Gastrocnemius medialis (tissue), 4 donors: ENCODE measurements at regions not wholly inside any gene's neighbourhood (a gene's known extent, or its start where the extent isn't known, plus 50 kb on each side); places are given as distances from the start of the nearest gene placed in this dataset.

ENCODE experiments used
- ATAC-seq, 2 donors: fragments of 150-250 bp; one replicate each; pipeline ENCODE4 v1.9.1; 2016
- DNase-seq, 2 donors: peaks; one replicate each; pipeline ENCODE4 v3.0.0-alpha.2; 2019
- H3K27ac ChIP-seq, 4 donors: fragments of 200-600 bp; sonication (generic); 1 replicate in 1 of 4; 2 replicates in 3 of 4; pipeline ENCODE4 v1.5.1; 2016 to 2018; ENCODE audit warnings: mild to moderate bottlenecking in 2 of 4, moderate library complexity in 1 of 4
- H3K27me3 ChIP-seq, 3 donors: fragments of 200-600 bp; sonication (generic) in 2 of 3; 1 replicate in 1 of 3; 2 replicates in 2 of 3; pipeline versions ENCODE4 v1.5.1 to v1.6.0; 2016 to 2019; ENCODE audit warnings: mild to moderate bottlenecking in 1 of 3, moderate library complexity in 1 of 3
- H3K36me3 ChIP-seq, 2 donors: fragments of 200-600 bp; sonication (generic) in 1 of 2; one replicate each; pipeline ENCODE4 v1.5.1; 2017 to 2018
- H3K4me1 ChIP-seq, 2 donors: fragments of 200-600 bp; sonication (generic) in 1 of 2; one replicate each; pipeline ENCODE4 v1.5.1; 2016 to 2017; ENCODE audit warnings: mild to moderate bottlenecking in 2 of 2
- H3K4me3 ChIP-seq, 4 donors: fragments of 200-600 bp; sonication (generic) in 3 of 4; 1 replicate in 1 of 4; 2 replicates in 3 of 4; pipeline ENCODE4 v1.5.1; 2016 to 2019; ENCODE audit warnings: mild to moderate bottlenecking in 2 of 4
- H3K9me3 ChIP-seq, 3 donors: fragments of 200-600 bp; sonication (generic) in 2 of 3; 1 replicate in 1 of 3; 2 replicates in 2 of 3; pipeline ENCODE4 v1.5.1; 2016 to 2019
- CTCF ChIP-seq, 5 experiments: fragments of 450-650 bp in 3 of 5; fragments of 200-600 bp in 2 of 5; sonication (generic) in 2 of 5; IDR thresholded peaks in 4 of 5; conservative IDR thresholded peaks in 1 of 5; 1 replicate in 4 of 5; 2 replicates in 1 of 5; pipeline ENCODE4 v1.5.1; 2016 to 2019; ENCODE audit warnings: antibody characterized with exemption in 5 of 5, mild to moderate bottlenecking in 3 of 5, moderate library complexity in 3 of 5
- POLR2A ChIP-seq, 2 donors: fragments of 450-650 bp; IDR thresholded peaks; one replicate each; pipeline ENCODE4 v1.6.1; 2017; ENCODE audit warnings: antibody characterized with exemption in 2 of 2, mild to moderate bottlenecking in 2 of 2, moderate library complexity in 2 of 2
- in situ Hi-C, 4 donors: fragments of 200-750 bp; cut with MboI; loops; one replicate each; pipeline versions ENCODE4 v1.15.0 to v1.8.0; 2017; ENCODE audit warnings: low sequenced_read_pairs in 4 of 4
- intact Hi-C: fragments of 100-400 bp; cut with DNase I; formaldehyde crosslinking; loops from one replicate; pipeline ENCODE4 v1.15.1; 2023; ENCODE audit warnings: low total_unique reads

GRCh38 chr10:33506838-33507661, 172.6 kb upstream of the NRP1 start:
- in situ Hi-C loops (no loop called here), intact Hi-C loops (no loop called here)
- Histone ChIP-seq H3K36me3 (no peaks in the 10 kb centered on the region), H3K27ac (no peak overlapping the region), H3K9me3 (no peaks in the 10 kb centered on the region), H3K4me1 (peaks cover 0 to 5% of the 10 kb centered on the region in 2 donors), H3K27me3 (no peaks in the 10 kb centered on the region), H3K4me3 (no peak overlapping the region)
- DNase-seq (no peak), ATAC-seq (no peak)
- TF ChIP-seq POLR2A (IDR thresholded peaks at IDR 0.05): no peak
- TF ChIP-seq CTCF (IDR thresholded peaks at IDR 0.05 in 4 of 5, conservative IDR thresholded peaks at IDR 0.05 in 1 of 5): no peak

DNA sequence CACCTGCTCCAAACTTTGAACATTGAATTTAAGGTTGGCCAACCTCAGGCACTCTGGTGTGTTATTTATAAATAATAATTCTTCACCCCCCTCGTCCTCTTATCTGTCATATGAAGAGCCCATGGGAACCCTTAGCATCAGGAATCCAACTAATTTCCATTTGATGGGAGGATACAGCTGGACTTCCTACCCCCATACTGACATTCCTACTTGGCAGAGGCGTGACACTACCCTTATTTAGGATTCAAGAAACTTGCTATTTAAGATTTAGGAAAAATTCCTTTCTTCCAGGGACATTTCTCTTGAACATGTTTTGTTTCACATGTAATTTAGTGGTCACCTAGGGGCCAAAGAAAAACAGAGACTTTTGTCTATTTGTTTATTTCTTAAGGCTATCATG, 171.9 kb upstream of the NRP1 start:
- no peaks in the 10 kb centered on the region for H3K36me3 ChIP-seq
- no peaks in the 10 kb centered on the region for H3K27me3 ChIP-seq
- ATAC-seq (no peak), DNase-seq (no peak)
- H3K4me1 ChIP-seq: peaks cover 0 to 5% of the 10 kb centered on the region in 2 donors
- no peaks in the 10 kb centered on the region for H3K9me3 ChIP-seq
- no peak for TF ChIP-seq POLR2A (IDR thresholded peaks at IDR 0.05)
- TF ChIP-seq CTCF (IDR thresholded peaks at IDR 0.05 in 4 of 5, conservative IDR thresholded peaks at IDR 0.05 in 1 of 5): no peak
- in situ Hi-C loops: no loop called here
- no peak overlapping the region for H3K27ac ChIP-seq
- no peak overlapping the region for H3K4me3 ChIP-seq
- intact Hi-C loops: no loop called here

- DNase-seq (no peak), ATAC-seq (no peak)
- Histone ChIP-seq H3K36me3 (no peaks in the 10 kb centered on the region), H3K4me3 (no peak overlapping the region), H3K9me3 (no peaks in the 10 kb centered on the region), H3K4me1 (no peaks in the 10 kb centered on the region), H3K27ac (no peak overlapping the region), H3K27me3 (no peaks in the 10 kb centered on the region)
- intact Hi-C loops: no loop called here
- in situ Hi-C loops: no loop called here
- TF ChIP-seq CTCF (IDR thresholded peaks at IDR 0.05 in 4 of 5, conservative IDR thresholded peaks at IDR 0.05 in 1 of 5): no peak
- no peak for TF ChIP-seq POLR2A (IDR thresholded peaks at IDR 0.05)
Measured at GRCh38 chr10:33501161-33501560, 166.7 kb upstream of the NRP1 start.

GRCh38 chr10:33498391-33498891, 164.0 kb upstream of the NRP1 start:
- no peak overlapping the region for H3K4me3 ChIP-seq
- TF ChIP-seq CTCF (IDR thresholded peaks at IDR 0.05 in 4 of 5, conservative IDR thresholded peaks at IDR 0.05 in 1 of 5) (no peak), POLR2A (IDR thresholded peaks at IDR 0.05) (no peak)
- intact Hi-C loops (no loop called here), in situ Hi-C loops (no loop called here)
- H3K9me3 ChIP-seq: no peaks in the 10 kb centered on the region
- no peak overlapping the region for H3K27ac ChIP-seq
- no peaks in the 10 kb centered on the region for H3K36me3 ChIP-seq
- ATAC-seq (no peak), DNase-seq (no peak)
- no peaks in the 10 kb centered on the region for H3K27me3 ChIP-seq
- no peaks in the 10 kb centered on the region for H3K4me1 ChIP-seq
